ENCODE measurements at regions not wholly inside any gene's neighbourhood (a gene's known extent, or its start where the extent isn't known, plus 50 kb on each side); places are given as distances from the start of the nearest gene placed in this dataset.

GRCh38 chr16:5693426-5693825 lies 595.8 kb upstream of the EEF2KMT start:
- Histone ChIP-seq H3K4me3 (ENCODE audit: low read depth, low read length) (no peak overlapping the region), H3K9me3 (ENCODE audit: control insufficient read depth, insufficient read depth, low read depth, low read length) (no peaks in the 10 kb centered on the region), H3K36me3 (ENCODE audit: control insufficient read depth in 2 of 2, insufficient read depth in 1 of 2, low read length in 2 of 2) (no peaks in the 10 kb centered on the region), H3K27ac (ENCODE audit: extremely low read depth, low read depth, low read length) (no peak overlapping the region), H3K4me1 (ENCODE audit: control insufficient read depth, insufficient read depth, low read length) (no peaks in the 10 kb centered on the region)
- ChIA-PET POLR2A (no interaction called here), CTCF (no interaction called here)
- no peak for TF ChIP-seq ZNF777 (tag by site-specific recombination; IDR thresholded peaks at IDR 0.05; ENCODE audit: borderline replicate concordance)
- TF ChIP-seq ZFP3 (tag by site-specific recombination; IDR thresholded peaks at IDR 0.05; ENCODE audit: low read depth) = no peak
- no peak for TF ChIP-seq ZNF561 (tag by site-specific recombination; IDR thresholded peaks at IDR 0.05; ENCODE audit: borderline replicate concordance)
- TF ChIP-seq ZNF518A (tag by site-specific recombination; conservative IDR thresholded peaks at IDR 0.05; ENCODE audit: low read depth) = no peak
- TF ChIP-seq MEIS1 (CRISPR knock-in tag; IDR thresholded peaks at IDR 0.05; ENCODE audit: borderline replicate concordance) = no peak
- TF ChIP-seq ZNF623 (tag by site-specific recombination; IDR thresholded peaks at IDR 0.05) = no peak
- TF ChIP-seq PRDM1 (tag by site-specific recombination; IDR thresholded peaks at IDR 0.05) = no peak
- TF ChIP-seq ZNF544 (tag by site-specific recombination; IDR thresholded peaks at IDR 0.05) = no peak
- no peak for TF ChIP-seq ZNF510 (tag by site-specific recombination; IDR thresholded peaks at IDR 0.05; ENCODE audit: insufficient replicate concordance)
- TF ChIP-seq FEZF1 (tag by site-specific recombination; IDR thresholded peaks at IDR 0.05) = no peak
- no peak for TF ChIP-seq ZNF404 (tag by site-specific recombination; IDR thresholded peaks at IDR 0.05)
- TF ChIP-seq ZNF521 (tag by site-specific recombination; IDR thresholded peaks at IDR 0.05) = no peak
- no peak for TF ChIP-seq ZNF660 (tag by site-specific recombination; IDR thresholded peaks at IDR 0.05)

GRCh38 chr16:5681966-5682365 lies 584.4 kb upstream of the EEF2KMT start:
- TF ChIP-seq ZNF37A (tag by site-specific recombination; IDR thresholded peaks at IDR 0.05) (no peak), ZNF423 (tag by site-specific recombination; IDR thresholded peaks at IDR 0.05) (no peak), ZEB2 (tag by site-specific recombination; IDR thresholded peaks at IDR 0.05) (no peak)
- Histone ChIP-seq H3K36me3 (ENCODE audit: control insufficient read depth in 2 of 2, insufficient read depth in 1 of 2, low read length in 2 of 2) (no peaks in the 10 kb centered on the region), H3K9me3 (ENCODE audit: control insufficient read depth, insufficient read depth, low read depth, low read length) (no peaks in the 10 kb centered on the region), H3K27ac (ENCODE audit: extremely low read depth, low read depth, low read length) (no peak overlapping the region), H3K4me1 (ENCODE audit: control insufficient read depth, insufficient read depth, low read length) (no peaks in the 10 kb centered on the region), H3K4me3 (ENCODE audit: low read depth, low read length) (no peak overlapping the region)
- ChIA-PET POLR2A (no interaction called here), CTCF (no interaction called here)

GRCh38 chr16:5678371-5678770 lies 580.8 kb upstream of the EEF2KMT start:
- no peak for TF ChIP-seq PRDM6 (tag by site-specific recombination; IDR thresholded peaks at IDR 0.05)
- no peak for TF ChIP-seq ATF2 (tag by site-specific recombination; IDR thresholded peaks at IDR 0.05; ENCODE audit: low read depth)
- peak; percentile 88 for TF ChIP-seq REST (tag by site-specific recombination; IDR thresholded peaks at IDR 0.05)
- no peak for TF ChIP-seq ZBTB7A (tag by site-specific recombination; IDR thresholded peaks at IDR 0.05; ENCODE audit: low read depth)
- H3K36me3 ChIP-seq (ENCODE audit: control insufficient read depth in 2 of 2, insufficient read depth in 1 of 2, low read length in 2 of 2) = no peaks in the 10 kb centered on the region
- no peaks in the 10 kb centered on the region for H3K9me3 ChIP-seq (ENCODE audit: control insufficient read depth, insufficient read depth, low read depth, low read length)
- H3K27ac ChIP-seq (ENCODE audit: extremely low read depth, low read depth, low read length) = no peak overlapping the region
- POLR2A ChIA-PET = no interaction called here
- CTCF ChIA-PET = interaction anchor here (1.2 kb wide), 1 partner anchor 62 kb away, joined by 3 read pairs; no protein-coding TSS in a partner anchor
- no peaks in the 10 kb centered on the region for H3K4me1 ChIP-seq (ENCODE audit: control insufficient read depth, insufficient read depth, low read length)
- no peak overlapping the region for H3K4me3 ChIP-seq (ENCODE audit: low read depth, low read length)

Measured in HEK293 (cell line).